Right lobe of liver (tissue), 6 donors: ENCODE measurements at regions not wholly inside any gene's neighbourhood (a gene's known extent, or its start where the extent isn't known, plus 50 kb on each side); places are given as distances from the start of the nearest gene placed in this dataset.

Experiments
- ATAC-seq, 4 donors: fragments of 200-7000 bp; cut with Tn5 transposase; one replicate each; pipeline ENCODE4 v1.9.1; 2020; ENCODE audit warnings: mild to moderate bottlenecking in 4 of 4, moderate library complexity in 4 of 4
- DNase-seq, 3 donors: peaks; one replicate each; pipeline ENCODE4 v3.0.0-alpha.2; 2020
- H3K27ac ChIP-seq, 3 donors: fragments of 200-600 bp; one replicate each; pipeline ENCODE4 v1.8.0; 2022
- H3K27me3 ChIP-seq, 2 donors: fragments of 200-600 bp; one replicate each; pipeline ENCODE4 v1.8.0; 2022
- H3K36me3 ChIP-seq, 4 donors: fragments of 200-600 bp; sonication (generic) in 1 of 4; one replicate each; pipeline versions ENCODE4 v1.5.1 to v1.8.0; 2017 to 2022; ENCODE audit warnings: control low read depth in 1 of 4
- H3K4me1 ChIP-seq, 4 donors: fragments of 200-600 bp; sonication (generic) in 1 of 4; one replicate each; pipeline versions ENCODE4 v1.5.1 to v1.8.0; 2017 to 2022; ENCODE audit warnings: control low read depth in 1 of 4
- H3K4me3 ChIP-seq, 3 donors: fragments of 200-600 bp; one replicate each; pipeline ENCODE4 v1.8.0; 2022
- H3K9me3 ChIP-seq, 4 donors: fragments of 200-600 bp; sonication (generic) in 1 of 4; one replicate each; pipeline versions ENCODE4 v1.5.1 to v1.8.0; 2017 to 2022; ENCODE audit warnings: control low read depth in 1 of 4
- CTCF ChIP-seq, 4 donors: fragments of 200-600 bp in 3 of 4; fragments of 450-650 bp in 1 of 4; IDR thresholded peaks; one replicate each; pipeline versions ENCODE4 v1.5.1 to v1.8.0; 2016 to 2022; ENCODE audit warnings: antibody characterized with exemption in 4 of 4, mild to moderate bottlenecking in 2 of 4
- POLR2A ChIP-seq: fragments of 450-650 bp; IDR thresholded peaks from one replicate; pipeline ENCODE4 v1.6.1; 2017; ENCODE audit warnings: antibody characterized with exemption, mild to moderate bottlenecking
- WGBS: methylation state at CpG from one replicate; pipeline ENCODE4 v1.1.6; 2018; ENCODE audit warnings: low coverage, low lambda C conversion rate; ENCODE audit not compliant: insufficient coverage; ENCODE audit errors: missing lambda C conversion rate; 5-methylcytosine and 5-hydroxymethylcytosine counted together
- intact Hi-C, 2 donors: fragments of 100-400 bp; cut with DNase I; formaldehyde crosslinking; loops; one replicate each; pipeline versions ENCODE4 v1.11.2 to v1.14.1; 2022
- donor health status: DM: no; HTN: yes; CAD: no.
- donor health status: DM: no; HTN: no; CAD: no.
- donor health status: DM: no; HTN: no; CAD: no.
- donor health status: DM: no; HTN: yes; CAD: no.
- donor health status: DM: no; HTN: yes; CAD: no.

- Histone ChIP-seq H3K4me1 (no peaks in the 10 kb centered on the region), H3K36me3 (no peaks in the 10 kb centered on the region), H3K27ac (no peak overlapping the region), H3K9me3 (no peaks in the 10 kb centered on the region), H3K27me3 (no peaks in the 10 kb centered on the region), H3K4me3 (no peak overlapping the region)
- TF ChIP-seq POLR2A = no peak
- TF ChIP-seq CTCF (IDR thresholded peaks at IDR 0.05) = no peak
- ATAC-seq (no peak), DNase-seq (no peak)
- 90% methylated on average over 2 of the region's 2 CpGs for whole genome bisulfite sequencing
- intact Hi-C loops = no loop called here
Measured at GRCh38 chr6:81999270-81999669, 246.8 kb upstream of the TENT5A start.

- Histone ChIP-seq H3K27ac (no peak overlapping the region), H3K9me3 (no peaks in the 10 kb centered on the region), H3K27me3 (no peaks in the 10 kb centered on the region), H3K4me1 (no peaks in the 10 kb centered on the region), H3K4me3 (no peak overlapping the region), H3K36me3 (no peaks in the 10 kb centered on the region)
- no peak for DNase-seq
- no peak for ATAC-seq
- intact Hi-C loops = no loop called here
- WGBS = 75% methylated on average over 1 of the region's 1 CpG
- TF ChIP-seq POLR2A = no peak
- TF ChIP-seq CTCF (IDR thresholded peaks at IDR 0.05) = no peak
Measured at GRCh38 chr6:81998432-81998831, 246.0 kb upstream of the TENT5A start.

- Histone ChIP-seq H3K9me3 (no peaks in the 10 kb centered on the region), H3K4me1 (no peaks in the 10 kb centered on the region), H3K27me3 (no peaks in the 10 kb centered on the region), H3K36me3 (no peaks in the 10 kb centered on the region), H3K27ac (no peak overlapping the region), H3K4me3 (no peak overlapping the region)
- ATAC-seq (peak in 1 of 4 donors; percentile 40), DNase-seq (no peak)
- TF ChIP-seq POLR2A = no peak
- TF ChIP-seq CTCF (IDR thresholded peaks at IDR 0.05) = no peak
- 66% methylated on average over 4 of the region's 4 CpGs for WGBS
- intact Hi-C loops = no loop called here
Measured at GRCh38 chr6:81997090-81997926, 244.8 kb upstream of the TENT5A start.

- Histone ChIP-seq H3K9me3 (no peaks in the 10 kb centered on the region), H3K4me1 (no peaks in the 10 kb centered on the region), H3K27ac (no peak overlapping the region), H3K27me3 (no peaks in the 10 kb centered on the region), H3K4me3 (no peak overlapping the region), H3K36me3 (no peaks in the 10 kb centered on the region)
- WGBS = 78% methylated on average over 4 of the region's 4 CpGs
- TF ChIP-seq POLR2A (no peak), CTCF (IDR thresholded peaks at IDR 0.05) (no peak)
- intact Hi-C loops = no loop called here
- no peak for ATAC-seq
- no peak for DNase-seq
Measured at GRCh38 chr6:81996414-81996813, 243.9 kb upstream of the TENT5A start.
